Left lobe of liver (tissue), 2 donors: ENCODE measurements at regions not wholly inside any gene's neighbourhood (a gene's known extent, or its start where the extent isn't known, plus 50 kb on each side); places are given as distances from the start of the nearest gene placed in this dataset.

Source experiments
- ATAC-seq: fragments of 200-7000 bp; cut with Tn5 transposase; one replicate; pipeline ENCODE4 v1.9.1; 2020; ENCODE audit warnings: mild to moderate bottlenecking, moderate library complexity
- DNase-seq: peaks from one replicate; pipeline ENCODE4 v3.0.0-alpha.2; 2020; ENCODE audit warnings: low spot score
- donor health status: DM: no; HTN: no; CAD: no; lungs with moderate emphysema.
- donor health status: DM: no; HTN: yes; CAD: no.

DNA sequence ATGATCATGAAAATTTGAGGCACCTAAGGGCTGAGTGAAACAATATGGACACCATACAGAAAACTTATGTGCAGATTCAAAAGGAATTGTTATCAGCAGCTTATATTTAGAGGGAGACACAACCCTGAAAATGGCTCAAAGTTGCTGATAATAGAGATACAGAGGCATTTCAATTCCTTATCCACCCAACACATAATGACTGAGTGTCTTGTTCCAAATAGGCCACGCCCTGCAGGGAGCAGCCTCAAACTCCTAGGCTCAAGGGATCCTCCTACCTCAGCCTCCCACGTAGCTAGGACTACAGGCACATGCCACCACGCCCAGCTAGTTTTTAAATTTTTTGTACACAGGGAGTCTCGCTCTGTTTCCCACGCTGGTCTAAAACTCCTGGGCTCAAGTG, 79.0 kb downstream of the LBH start:
- no peak for DNase-seq
- ATAC-seq, result no peak

DNA sequence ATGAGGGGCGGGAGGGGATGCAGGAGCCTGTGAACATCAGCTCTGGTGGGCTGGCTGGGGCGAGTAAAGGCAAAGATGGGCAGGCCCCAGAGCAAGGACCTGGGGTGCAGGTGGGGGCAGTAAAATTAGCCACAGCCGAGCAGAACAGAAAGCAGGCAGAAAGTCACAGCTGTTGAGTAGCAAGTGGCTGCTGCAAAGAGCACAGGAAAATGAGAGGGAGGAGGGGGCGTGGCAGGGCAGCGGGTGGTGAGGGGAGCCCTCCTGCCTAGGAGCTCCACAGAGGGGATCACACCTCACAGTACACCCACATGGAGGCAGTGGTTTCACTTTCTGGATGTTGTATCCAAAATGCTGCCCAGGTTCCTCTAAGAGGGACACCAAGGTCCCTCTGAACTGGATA, 79.6 kb downstream of the LBH start:
- DNase-seq (no peak), ATAC-seq (no peak)

DNA sequence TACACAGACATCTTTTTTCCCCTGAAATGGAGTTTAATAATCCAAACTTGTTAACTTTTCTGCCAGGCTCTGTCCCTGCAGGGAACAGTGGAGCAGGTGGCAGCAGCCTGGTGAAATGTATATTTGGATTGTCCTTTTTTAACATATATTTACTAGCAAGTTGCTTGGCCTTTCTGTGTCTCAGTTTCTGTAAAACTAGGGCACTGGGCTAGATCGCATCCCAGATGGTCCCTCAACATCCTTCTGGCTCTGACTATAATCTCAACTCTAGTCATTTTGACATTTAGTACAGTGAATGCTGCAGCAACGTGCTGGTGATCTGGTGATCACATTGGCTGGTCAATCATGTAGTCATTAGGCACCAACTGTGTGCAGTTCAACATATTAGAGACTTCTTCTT, 80.4 kb downstream of the LBH start:
- ATAC-seq (no peak), DNase-seq (no peak)

DNA sequence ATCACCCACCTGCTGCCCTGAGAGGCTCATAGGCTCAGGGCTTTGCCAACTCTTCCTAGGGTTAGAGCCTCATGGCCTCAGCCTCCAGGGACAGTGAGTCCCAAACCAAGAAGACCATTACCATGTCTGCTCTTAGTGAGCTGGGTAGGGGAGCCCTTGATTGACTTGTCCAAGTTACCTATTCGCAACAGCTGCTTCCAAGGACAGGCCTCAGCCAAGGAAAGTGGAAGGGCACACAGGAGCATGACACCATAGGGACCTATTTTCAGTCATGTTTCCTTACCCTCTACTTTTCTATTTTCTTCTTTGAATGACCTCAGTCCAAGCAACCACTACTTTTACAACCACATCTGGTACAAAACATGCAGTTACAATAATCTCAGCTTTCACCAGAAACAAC, 81.6 kb downstream of the LBH start:
- ATAC-seq, result no peak
- no peak for DNase-seq

DNA sequence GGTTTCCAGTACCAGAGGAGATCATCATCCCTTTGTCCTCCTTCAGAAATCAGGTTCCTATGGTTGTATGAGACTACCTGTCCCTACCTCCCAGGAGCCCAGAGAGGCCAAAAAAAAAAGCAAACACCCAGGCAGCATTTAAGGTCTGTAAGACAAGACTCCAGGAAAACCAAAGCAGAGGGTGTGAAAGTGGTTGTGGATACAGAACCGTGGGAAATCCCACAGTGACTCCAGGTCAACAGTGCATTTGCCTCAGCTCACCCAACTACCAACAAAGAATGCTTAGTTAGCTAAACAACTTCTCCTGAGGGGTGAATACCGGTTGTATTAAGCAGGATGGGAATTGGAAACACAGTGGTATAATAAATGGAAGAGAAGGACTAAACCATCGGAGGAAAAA, 83.6 kb downstream of the LBH start:
- ATAC-seq, result no peak
- no peak for DNase-seq

DNA sequence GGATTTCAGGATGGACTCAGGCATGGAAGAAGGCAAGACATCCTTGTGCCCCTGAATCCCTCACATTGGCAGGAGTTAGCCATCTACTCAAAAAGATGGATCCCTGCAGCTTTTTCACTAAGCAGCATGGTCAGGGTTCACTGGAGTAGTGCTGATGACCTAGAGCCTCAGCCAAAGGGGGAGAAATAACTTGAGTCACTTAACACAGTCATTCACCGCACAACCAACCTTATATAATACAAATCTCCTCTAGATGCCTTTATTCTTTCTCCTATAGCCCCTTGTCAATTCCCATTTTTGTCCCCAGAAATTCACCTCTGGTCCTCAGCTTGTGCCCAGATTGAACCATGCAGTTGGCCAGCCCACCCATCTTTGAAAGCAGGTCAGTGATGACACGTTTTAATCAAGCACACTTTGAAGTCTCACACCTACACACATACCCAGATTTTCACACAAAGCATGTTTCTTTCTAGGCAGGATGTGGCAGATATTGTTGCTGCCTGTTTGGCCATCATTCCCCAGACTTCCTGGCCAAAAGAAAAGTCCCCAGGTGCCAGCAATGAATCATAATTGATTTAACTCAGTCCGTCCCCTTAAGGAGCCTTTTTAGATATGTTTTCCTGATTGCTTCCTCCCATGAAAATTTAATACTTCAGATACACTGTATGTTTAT, 84.2 kb downstream of the LBH start:
- DNase-seq (no peak), ATAC-seq (no peak)

DNA sequence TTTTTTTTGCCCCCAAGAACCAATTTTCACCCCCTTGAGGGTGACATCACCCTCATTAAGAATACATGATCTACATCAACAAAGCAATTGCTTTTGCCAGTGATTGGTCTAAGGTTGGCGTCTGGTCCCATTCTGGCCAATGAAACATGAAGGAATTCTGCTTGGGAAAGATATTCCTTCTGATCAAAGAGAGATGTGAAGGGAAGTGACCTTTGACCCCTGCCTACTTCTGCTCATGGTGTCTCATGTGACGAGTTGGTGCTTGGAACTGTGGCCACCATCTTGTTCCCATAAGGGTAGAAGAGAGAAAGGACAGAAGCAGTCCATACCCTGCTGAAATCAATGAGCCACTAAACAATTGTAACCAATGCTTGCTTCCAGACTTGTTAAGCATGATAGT, 85.1 kb downstream of the LBH start:
- DNase-seq (no peak), ATAC-seq (no peak)

DNA sequence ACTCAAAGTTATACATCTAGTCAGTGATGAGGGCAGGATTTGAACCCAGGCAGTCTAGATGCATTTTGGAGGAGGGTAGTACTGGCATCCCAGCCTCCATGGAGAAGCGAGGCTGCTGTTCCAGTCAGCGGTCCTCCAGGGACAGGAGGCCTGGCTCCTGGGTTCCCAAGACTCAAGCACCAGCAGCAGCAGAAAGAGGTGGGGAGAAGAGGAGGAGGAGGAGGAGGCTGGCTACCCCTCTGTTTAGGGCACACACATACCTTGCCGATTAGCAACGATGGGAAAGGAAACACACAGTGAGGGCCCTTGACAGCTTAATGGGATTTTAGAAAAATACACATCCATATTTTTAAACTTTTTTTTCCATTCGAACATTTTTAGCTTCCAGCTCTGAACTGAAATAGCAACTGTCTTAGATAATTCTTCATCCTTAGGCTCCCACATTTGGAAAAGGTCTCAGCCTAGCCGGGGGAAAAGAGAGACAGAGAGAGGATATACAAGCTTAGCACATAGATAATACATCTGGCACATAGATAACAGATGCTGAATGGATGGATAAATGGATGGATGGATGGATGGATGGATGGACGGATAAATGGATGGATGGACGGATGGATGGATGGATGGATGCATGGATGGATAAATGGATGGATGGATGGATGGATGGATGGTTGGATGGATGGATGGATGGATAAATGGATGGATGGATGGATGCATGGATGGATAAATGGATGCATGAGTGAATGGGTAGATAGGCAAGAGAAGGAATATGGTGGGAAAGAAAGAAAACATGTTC, 87.9 kb downstream of the LBH start:
- ATAC-seq, result no peak
- no peak for DNase-seq

DNA sequence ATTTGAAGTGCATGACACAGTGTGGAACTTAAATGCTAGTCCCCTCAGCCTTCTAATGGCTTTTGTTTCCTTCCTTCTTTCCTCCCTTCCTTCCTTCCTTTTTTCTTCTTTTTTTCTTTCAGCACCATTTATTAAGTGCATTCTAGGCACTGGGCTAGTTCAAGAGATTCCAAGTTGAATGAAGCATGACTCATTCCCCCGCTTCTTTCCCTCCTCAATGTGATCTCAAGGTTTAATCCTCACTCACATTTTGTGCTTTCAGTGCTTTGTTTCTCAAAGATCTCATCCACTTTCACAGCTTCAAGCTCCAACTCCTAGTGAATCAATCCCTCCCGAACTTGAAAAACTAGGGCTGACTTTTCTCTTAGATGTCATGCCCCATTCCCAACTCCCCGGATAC, 90.1 kb downstream of the LBH start:
- ATAC-seq (no peak), DNase-seq (no peak)

DNA sequence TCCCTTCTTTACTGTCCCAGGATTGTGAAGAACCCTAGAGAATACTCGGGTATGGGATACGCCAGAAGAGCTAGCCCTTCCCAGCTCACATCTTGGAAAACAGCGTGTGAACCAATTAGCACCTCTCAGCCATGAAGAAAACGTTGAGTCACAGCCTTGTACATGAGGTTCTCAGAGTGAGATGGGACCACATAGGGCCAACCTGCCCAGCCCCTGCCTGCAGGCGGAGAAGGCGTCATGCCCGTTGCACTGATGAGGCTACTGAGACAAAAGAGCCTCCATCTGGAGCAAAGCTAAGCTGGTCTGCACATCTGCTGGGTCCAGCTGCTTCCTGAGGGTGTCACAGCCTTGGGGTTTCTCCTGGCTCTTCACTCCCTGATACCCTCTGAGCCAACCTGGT, 92.2 kb downstream of the LBH start:
- no peak for ATAC-seq

DNA sequence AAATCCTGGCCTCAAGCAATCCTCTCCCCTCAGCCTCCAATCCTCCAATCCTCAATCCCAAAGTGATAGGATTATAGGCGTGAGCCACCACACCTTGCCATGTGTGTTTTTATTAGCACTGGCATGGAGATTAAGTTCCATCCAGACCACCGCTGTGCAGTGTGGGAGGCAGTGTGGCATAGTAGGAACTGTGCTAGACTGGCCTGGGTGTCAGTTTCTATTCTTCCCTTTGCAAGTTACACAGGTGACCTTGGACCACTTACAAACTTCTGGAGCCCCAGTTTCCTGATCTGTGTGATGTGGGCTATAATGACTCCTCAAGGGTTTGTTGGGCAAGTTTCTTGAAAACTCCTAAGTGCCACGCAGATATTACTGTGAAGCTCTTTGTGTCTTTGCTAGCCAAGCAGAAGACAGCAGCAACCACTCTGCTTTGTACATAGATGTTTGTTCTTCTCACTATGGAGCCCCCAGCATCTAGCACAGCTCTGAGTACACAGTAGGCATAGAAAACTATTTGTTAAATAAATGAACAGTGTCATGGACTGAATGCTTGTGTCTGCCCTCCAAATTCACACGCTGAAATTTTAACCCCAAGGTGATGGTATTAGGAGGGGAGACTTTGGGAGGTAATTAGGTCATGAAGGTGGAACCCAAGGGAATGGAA, 93.0 kb downstream of the LBH start:
- no peak for ATAC-seq

More for the DNA sequence above, 92.2 kb downstream of the LBH start:
- no peak for DNase-seq

DNA sequence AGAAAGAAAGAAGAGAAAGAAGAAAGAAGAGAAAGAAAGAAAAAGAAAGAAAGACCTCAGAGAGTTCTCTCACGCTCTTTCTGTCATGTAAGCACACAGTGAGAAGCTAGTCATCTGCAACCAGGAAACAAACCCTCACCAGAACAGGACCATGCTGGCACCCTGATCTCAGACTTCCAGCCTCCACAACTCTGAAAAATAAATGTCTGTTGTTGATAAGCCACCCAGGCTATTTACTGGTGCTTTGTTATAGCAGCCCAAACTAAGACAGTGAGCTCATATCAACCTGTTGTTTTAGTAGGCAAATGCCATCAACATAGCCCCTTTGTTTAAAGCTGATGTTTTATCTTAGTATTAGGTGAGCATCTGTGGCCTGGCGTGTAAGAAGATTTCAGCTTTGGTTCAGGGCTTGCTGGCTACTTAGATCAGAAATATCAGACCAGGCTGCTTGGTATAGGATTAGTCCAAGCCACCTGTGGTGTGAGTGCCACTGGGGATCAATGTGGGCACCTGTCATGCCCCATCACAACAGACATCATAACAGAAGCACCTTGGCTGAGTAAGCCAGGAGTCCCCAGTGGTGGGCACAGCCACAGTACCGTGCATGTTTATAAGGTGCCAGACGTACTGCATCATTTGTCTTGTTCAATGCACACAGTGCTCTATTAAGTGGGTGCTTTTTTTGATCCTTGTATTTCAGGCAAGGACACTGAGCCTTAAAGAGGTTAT, 94.4 kb downstream of the LBH start:
- ATAC-seq, result no peak
- DNase-seq, result no peak

More for the DNA sequence above, 93.0 kb downstream of the LBH start:
- no peak for DNase-seq

DNA sequence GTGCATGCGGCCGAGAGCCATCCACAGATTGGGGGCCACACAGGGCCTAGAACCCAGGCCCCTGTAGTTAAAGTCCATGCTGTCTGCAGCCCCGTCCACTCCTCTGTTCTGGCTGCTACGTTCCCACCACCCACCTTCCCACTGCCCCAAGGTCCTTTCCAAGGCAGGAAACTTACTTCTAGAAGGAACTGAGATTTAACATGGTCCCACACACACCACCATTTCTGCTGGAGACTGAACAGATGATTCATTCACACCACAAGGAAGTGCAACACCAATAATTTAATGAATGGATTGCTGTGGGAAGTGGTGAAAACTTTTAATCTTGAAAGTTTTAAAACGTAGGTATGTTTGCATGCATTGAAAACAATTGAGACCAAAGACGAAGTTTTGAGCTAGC, 95.2 kb downstream of the LBH start:
- no peak for ATAC-seq
- no peak for DNase-seq

DNA sequence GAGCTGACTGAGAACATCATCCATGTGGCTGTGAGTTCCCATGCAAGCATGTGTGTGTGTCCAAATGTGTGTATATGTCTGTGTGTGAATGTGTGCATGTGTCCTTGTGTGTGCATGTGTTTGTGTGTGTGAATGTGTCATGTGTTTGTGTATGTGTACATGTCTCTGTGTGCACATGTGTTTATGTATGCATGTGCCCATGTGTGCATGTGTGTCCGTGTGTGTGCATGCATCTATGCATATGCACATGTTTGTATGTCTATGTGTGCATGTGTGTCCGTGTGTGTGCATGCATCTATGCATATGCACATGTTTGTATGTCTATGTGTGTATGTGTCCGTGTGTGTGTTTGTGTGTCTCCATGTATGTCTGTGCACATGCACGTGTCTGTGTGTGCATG, 99.7 kb downstream of the LBH start:
- no peak for DNase-seq
- no peak for ATAC-seq

DNA sequence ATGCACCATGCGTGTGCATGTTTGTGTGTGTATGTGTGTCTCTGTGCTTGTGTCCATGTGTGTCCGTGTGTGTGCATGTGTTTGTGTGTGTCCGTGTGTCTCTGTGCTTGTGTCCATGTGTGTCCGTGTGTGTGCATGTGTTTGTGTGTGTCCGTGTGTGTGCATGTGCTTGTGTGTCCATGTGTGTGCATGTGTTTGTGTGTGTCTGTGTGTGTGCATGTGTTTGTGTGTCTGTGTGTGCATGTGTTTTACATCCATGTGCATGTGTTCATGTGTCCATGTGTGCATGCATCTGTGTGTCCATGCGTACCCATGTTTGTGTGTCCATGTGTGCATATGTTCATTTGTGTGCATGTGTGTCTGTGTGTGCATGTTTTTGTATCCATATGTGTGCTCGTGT, 100.5 kb downstream of the LBH start:
- DNase-seq (no peak), ATAC-seq (no peak)

DNA sequence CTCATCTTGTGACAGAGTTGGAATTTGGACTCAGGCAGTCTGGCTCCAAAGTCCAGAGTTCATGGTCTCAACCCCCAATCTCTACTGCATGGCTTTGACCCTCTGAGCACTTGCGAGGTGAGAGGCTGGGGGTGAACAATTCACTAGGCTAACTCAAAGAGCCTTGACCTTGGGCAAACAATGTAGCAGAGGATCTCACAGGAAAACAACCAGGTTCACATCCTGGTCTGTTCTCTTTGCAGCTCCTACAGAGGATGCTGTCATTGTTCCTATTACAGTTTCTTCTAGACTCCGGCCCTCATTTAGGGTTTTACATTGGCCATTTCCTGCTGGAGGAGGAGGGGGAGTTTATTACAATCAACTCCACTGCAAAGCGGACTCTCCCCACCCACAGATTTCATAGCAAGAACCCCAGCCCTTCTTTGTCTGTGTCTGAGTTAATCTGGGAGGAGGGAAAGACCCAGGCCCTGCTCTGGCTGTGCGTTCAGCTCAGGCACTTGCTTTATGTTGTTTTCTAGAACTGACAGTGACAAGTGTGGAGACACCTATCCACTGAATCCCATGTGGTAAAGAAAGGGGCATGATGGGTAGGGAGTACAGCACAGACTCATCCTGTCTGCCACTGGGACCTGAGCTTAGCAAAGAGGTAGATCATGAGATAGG, 101.6 kb downstream of the LBH start:
- ATAC-seq (no peak), DNase-seq (no peak)

DNA sequence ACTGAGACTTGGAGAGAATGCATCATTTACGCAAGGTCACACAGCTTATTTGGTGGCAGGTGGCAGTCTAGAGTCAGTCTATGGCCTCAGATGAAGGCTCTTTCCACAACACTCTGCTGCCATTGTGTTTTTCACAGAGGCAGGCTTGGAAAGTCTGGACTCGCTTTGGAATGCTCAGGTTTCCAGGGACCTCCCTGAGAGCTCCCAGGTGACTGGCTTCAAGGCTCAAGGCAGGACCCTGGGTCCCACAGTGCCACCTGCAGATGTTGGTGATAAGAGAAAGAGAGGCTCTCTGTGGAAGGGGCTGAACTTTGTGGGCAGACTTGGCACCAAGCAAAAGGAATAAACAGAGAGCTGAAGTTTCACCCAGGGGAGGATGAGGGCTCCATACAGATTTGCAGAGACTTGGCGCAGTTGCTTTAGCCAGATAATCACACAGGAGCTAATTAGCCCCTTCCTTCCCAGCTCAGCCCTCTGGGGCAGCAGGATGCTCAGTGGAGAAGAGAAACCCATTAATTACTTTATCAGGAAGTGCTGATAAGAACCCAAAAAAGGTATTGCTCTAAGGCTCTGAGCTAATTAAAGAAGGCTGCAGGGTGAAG, 103.5 kb downstream of the LBH start:
- no peak for DNase-seq
- ATAC-seq, result peak; percentile 31

DNA sequence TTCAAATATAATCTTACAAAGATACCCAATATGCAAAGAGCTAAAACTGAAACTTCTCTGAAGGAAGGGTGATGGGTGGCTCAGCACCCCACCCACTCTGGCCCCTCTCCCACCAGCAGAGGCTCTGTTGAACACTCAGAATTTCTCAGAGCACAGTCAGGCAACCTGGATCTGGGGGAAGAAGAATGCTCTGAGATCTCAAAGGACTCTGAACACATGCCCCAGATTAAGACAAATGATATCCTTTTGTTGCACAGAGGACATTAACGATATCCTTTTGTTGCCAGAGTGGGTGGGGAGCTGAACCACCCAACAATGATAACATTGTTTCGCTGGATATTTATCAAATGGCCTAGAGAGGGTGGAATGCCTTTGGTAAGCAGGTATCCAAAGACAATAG, 104.8 kb downstream of the LBH start:
- ATAC-seq (no peak), DNase-seq (no peak)

DNA sequence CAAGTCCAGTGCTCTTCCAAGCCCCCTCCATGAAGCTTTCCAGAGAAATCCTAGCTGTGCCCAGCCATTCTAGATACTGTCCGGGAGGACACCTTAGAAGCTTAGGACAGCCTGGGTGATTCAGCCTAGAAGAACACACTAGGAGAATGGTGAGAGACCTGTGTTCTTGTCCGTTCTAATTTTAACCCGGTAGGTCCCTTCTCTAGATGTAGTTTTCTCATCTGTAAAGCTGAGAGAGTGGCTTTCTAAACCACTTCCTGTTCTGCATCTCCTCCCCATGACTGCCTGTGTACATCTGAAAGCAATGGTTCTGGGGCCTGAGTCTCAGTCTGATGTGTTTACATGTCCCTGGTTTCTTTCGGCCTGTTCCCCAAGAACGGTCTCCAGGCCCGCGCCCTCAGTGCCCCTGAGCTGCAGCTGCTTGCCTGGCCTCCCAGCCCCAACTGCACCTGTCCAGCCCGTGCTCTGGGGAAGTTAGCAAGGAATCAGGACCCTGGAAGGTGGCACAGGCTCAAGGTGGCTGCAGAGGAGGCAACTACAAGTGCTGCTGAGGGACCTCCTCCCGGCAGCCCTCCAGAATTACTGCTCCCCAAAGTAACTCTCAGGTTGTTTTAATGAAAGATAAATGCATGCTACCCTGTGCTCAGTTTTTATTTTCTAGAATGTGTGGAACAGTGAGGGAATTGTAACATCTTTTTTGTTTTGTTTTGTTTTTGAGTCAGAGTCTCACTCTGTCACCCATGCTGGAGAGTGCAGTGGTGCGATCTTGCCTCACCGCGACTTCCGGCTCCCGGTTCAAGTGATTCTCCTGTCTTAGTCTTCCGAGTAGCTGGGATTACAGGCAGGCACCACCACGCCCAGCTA, 105.9 kb downstream of the LBH start:
- DNase-seq, result no peak
- peak; percentile 13 for ATAC-seq

DNA sequence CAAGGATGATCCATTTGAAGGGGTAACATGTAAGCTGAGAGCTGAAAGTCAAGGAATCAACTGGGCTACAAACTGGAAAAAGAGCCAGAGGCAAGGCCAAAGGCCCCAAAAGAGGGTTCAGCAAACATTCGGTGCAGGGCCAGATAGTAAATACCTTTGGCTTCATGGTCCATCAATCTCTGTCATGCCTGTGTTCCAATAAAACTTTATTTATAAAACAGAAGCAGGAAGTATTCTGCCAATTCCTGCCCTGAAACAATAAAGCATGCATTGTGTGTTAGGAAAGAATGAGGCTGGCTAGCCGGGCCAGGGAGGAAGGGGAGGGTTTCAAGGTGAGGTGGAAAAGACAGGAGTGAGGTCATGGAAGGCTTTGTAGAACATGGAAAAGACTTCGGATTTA, 107.1 kb downstream of the LBH start:
- DNase-seq, result no peak
- no peak for ATAC-seq
